A549 (cell line): ENCODE measurements at regions not wholly inside any gene's neighbourhood (a gene's known extent, or its start where the extent isn't known, plus 50 kb on each side); places are given as distances from the start of the nearest gene placed in this dataset.

Experiments used
- BHLHE40 ChIP-seq: IDR thresholded peaks from 2 replicates; pipeline ENCODE4 v1.6.1; 2012; ENCODE audit warnings: low read depth, low read length, inconsistent platforms
- CHD2 ChIP-seq: fragments of 150-350 bp; IDR thresholded peaks from 2 replicates; pipeline ENCODE4 v1.6.1; 2014; ENCODE audit warnings: low read length; ENCODE audit not compliant: partially characterized antibody
- EP300 ChIP-seq, 2 experiments: fragments of >200 bp; sonication (Bioruptor Twin); formaldehyde crosslinking; IDR thresholded peaks; 2 replicates in 1 of 2; 3 replicates in 1 of 2; pipeline ENCODE4 v1.6.1; 2016 to 2017
- POLR2A ChIP-seq: IDR thresholded peaks from 2 replicates; pipeline ENCODE4 v1.6.1; 2012; ENCODE audit warnings: mild to moderate bottlenecking, low read length
- RAD21 ChIP-seq, 2 experiments: fragments of >200 bp in 1 of 2; sonication (Bioruptor Twin) in 1 of 2; formaldehyde crosslinking in 1 of 2; IDR thresholded peaks in 1 of 2; conservative IDR thresholded peaks in 1 of 2; 2 replicates in 1 of 2; 3 replicates in 1 of 2; pipeline ENCODE4 v1.6.1; 2012 to 2018; ENCODE audit warnings: inconsistent platforms in 1 of 2
- RARB ChIP-seq: fragments of 250-450 bp; sonication (Bioruptor Pico); IDR thresholded peaks from 2 replicates; pipeline ENCODE4 v1.8.0; 2021; ENCODE audit warnings: mild to moderate bottlenecking, moderate library complexity
- ZFP36 ChIP-seq: fragments of 450-650 bp; IDR thresholded peaks from 2 replicates; pipeline ENCODE4 v1.6.1; 2014; ENCODE audit warnings: borderline replicate concordance; ENCODE audit not compliant: partially characterized antibody
- TF ChIP-seq, protein P1 (sequence below): fragments of 250-450 bp; sonication (Bioruptor Pico); IDR thresholded peaks from 2 replicates; pipeline ENCODE4 v1.5.0; 2021; ENCODE audit warnings: mild to moderate bottlenecking, moderate library complexity, borderline replicate concordance
- TF ChIP-seq, protein P2 (sequence below): fragments of >200 bp; sonication (Bioruptor Twin); formaldehyde crosslinking; IDR thresholded peaks from 3 replicates; pipeline ENCODE4 v1.5.1; 2016
- TF ChIP-seq, protein P3 (sequence below): IDR thresholded peaks from 2 replicates; pipeline ENCODE4 v1.6.1; 2012
- TF ChIP-seq, protein P4 (sequence below): fragments of 450-650 bp; IDR thresholded peaks from 2 replicates; pipeline ENCODE4 v1.6.1; 2014; ENCODE audit warnings: antibody characterized with exemption
- TF ChIP-seq, protein P5 (sequence below): fragments of 200-600 bp; sonication (generic); IDR thresholded peaks from 2 replicates; pipeline ENCODE4 v1.6.1; 2016; ENCODE audit warnings: antibody characterized with exemption, mild to moderate bottlenecking, moderate library complexity

DNA sequence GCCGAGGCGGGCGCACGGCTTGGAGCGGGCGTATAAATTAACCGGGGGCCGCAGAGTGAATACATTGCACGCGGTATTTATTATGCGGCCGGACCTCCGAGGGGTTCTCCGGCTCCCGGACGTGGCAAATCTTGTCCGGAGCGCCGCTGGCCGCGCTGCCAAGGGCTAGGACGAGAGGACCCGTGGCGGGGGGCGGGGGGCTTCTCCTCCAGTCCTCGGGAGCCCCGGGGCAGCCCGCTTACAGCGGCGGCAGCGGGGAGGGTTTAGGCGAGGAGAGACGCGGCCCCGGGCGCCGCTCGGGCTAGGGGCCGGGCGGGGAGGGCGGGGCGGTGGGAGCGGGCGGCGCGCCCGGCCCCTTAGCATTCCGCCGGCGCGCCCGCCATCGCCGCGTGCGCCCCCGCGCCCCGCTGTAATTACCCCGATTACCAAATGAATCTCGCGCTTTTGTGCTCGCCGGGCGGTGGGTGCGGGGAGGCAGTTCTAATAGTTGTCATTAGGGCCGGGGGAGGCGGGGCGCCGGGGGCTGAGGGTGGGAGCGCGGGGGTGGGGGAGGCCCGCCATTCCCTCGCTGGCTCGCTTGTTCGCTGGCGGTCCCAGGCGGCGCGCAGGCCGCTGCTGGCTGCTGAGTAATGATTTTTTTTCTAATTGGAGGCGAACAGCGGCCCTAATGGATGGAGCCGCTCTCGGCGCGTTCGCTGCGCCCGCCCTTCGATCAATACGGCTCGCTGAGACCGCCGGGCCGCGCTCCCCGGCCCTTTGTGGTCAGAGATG, 276.6 kb downstream of the BCOR start:
- no peak for TF ChIP-seq ZFP36
- TF ChIP-seq POLR2A, result no peak
- TF ChIP-seq CHD2, result no peak
- TF ChIP-seq, protein P1, sequence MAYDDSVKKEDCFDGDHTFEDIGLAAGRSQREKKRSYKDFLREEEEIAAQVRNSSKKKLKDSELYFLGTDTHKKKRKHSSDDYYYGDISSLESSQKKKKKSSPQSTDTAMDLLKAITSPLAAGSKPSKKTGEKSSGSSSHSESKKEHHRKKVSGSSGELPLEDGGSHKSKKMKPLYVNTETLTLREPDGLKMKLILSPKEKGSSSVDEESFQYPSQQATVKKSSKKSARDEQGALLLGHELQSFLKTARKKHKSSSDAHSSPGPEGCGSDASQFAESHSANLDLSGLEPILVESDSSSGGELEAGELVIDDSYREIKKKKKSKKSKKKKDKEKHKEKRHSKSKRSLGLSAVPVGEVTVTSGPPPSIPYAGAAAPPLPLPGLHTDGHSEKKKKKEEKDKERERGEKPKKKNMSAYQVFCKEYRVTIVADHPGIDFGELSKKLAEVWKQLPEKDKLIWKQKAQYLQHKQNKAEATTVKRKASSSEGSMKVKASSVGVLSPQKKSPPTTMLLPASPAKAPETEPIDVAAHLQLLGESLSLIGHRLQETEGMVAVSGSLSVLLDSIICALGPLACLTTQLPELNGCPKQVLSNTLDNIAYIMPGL, result no peak
- TF ChIP-seq, protein P2, sequence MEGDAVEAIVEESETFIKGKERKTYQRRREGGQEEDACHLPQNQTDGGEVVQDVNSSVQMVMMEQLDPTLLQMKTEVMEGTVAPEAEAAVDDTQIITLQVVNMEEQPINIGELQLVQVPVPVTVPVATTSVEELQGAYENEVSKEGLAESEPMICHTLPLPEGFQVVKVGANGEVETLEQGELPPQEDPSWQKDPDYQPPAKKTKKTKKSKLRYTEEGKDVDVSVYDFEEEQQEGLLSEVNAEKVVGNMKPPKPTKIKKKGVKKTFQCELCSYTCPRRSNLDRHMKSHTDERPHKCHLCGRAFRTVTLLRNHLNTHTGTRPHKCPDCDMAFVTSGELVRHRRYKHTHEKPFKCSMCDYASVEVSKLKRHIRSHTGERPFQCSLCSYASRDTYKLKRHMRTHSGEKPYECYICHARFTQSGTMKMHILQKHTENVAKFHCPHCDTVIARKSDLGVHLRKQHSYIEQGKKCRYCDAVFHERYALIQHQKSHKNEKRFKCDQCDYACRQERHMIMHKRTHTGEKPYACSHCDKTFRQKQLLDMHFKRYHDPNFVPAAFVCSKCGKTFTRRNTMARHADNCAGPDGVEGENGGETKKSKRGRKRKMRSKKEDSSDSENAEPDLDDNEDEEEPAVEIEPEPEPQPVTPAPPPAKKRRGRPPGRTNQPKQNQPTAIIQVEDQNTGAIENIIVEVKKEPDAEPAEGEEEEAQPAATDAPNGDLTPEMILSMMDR, result no peak
- TF ChIP-seq BHLHE40, result no peak
- no peak for TF ChIP-seq EP300 (IDR thresholded peaks at IDR 0.05)
- TF ChIP-seq, protein P3, sequence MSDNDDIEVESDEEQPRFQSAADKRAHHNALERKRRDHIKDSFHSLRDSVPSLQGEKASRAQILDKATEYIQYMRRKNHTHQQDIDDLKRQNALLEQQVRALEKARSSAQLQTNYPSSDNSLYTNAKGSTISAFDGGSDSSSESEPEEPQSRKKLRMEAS, result no peak
- TF ChIP-seq, protein P4, sequence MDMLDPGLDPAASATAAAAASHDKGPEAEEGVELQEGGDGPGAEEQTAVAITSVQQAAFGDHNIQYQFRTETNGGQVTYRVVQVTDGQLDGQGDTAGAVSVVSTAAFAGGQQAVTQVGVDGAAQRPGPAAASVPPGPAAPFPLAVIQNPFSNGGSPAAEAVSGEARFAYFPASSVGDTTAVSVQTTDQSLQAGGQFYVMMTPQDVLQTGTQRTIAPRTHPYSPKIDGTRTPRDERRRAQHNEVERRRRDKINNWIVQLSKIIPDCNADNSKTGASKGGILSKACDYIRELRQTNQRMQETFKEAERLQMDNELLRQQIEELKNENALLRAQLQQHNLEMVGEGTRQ, result no peak
- TF ChIP-seq RAD21 (conservative IDR thresholded peaks at IDR 0.05 in 1 of 2, IDR thresholded peaks at IDR 0.05 in 1 of 2), result no peak
- TF ChIP-seq, protein P5, sequence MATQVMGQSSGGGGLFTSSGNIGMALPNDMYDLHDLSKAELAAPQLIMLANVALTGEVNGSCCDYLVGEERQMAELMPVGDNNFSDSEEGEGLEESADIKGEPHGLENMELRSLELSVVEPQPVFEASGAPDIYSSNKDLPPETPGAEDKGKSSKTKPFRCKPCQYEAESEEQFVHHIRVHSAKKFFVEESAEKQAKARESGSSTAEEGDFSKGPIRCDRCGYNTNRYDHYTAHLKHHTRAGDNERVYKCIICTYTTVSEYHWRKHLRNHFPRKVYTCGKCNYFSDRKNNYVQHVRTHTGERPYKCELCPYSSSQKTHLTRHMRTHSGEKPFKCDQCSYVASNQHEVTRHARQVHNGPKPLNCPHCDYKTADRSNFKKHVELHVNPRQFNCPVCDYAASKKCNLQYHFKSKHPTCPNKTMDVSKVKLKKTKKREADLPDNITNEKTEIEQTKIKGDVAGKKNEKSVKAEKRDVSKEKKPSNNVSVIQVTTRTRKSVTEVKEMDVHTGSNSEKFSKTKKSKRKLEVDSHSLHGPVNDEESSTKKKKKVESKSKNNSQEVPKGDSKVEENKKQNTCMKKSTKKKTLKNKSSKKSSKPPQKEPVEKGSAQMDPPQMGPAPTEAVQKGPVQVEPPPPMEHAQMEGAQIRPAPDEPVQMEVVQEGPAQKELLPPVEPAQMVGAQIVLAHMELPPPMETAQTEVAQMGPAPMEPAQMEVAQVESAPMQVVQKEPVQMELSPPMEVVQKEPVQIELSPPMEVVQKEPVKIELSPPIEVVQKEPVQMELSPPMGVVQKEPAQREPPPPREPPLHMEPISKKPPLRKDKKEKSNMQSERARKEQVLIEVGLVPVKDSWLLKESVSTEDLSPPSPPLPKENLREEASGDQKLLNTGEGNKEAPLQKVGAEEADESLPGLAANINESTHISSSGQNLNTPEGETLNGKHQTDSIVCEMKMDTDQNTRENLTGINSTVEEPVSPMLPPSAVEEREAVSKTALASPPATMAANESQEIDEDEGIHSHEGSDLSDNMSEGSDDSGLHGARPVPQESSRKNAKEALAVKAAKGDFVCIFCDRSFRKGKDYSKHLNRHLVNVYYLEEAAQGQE, result no peak
- TF ChIP-seq RARB (CRISPR knock-in tag), result no peak
